Panc1 (cell line): ENCODE measurements at regions not wholly inside any gene's neighbourhood (a gene's known extent, or its start where the extent isn't known, plus 50 kb on each side); places are given as distances from the start of the nearest gene placed in this dataset.

Experiments used
- CTCF ChIP-seq: fragments of 450-650 bp; IDR thresholded peaks from 2 replicates; pipeline ENCODE4 v1.5.1; 2017; ENCODE audit warnings: mild to moderate bottlenecking
- POLR2AphosphoS5 ChIP-seq: IDR thresholded peaks from 2 replicates; pipeline ENCODE4 v1.6.1; 2012; ENCODE audit warnings: mild to moderate bottlenecking, low read depth, low read length, moderate library complexity
- REST ChIP-seq, 2 experiments: IDR thresholded peaks; 2 replicates each; pipeline ENCODE4 v1.6.1; 2011 to 2012; ENCODE audit warnings: low read depth in 2 of 2, control low read depth in 1 of 2, low read length in 1 of 2, mild to moderate bottlenecking in 1 of 2, moderate library complexity in 1 of 2; ENCODE audit not compliant: insufficient read depth in 1 of 2
- SIN3A ChIP-seq: IDR thresholded peaks from 2 replicates; pipeline ENCODE4 v1.6.1; 2012; ENCODE audit warnings: low read depth, mild to moderate bottlenecking, low read length, moderate library complexity, borderline replicate concordance; ENCODE audit not compliant: insufficient read depth
- TCF7L2 ChIP-seq: IDR thresholded peaks from 2 replicates; pipeline ENCODE4 v1.6.1; 2011; ENCODE audit warnings: mild to moderate bottlenecking, low read depth, low read length, inconsistent platforms

- TF ChIP-seq CTCF (no peak), POLR2AphosphoS5 (no peak), REST (IDR thresholded peaks at IDR 0.05; ENCODE audit: insufficient read depth in 1 of 2, low read depth in 2 of 2, low read length in 1 of 2) (no peak), SIN3A (no peak), TCF7L2 (no peak)
Observed at GRCh38 chr11:70555078-70555477, 156.7 kb downstream of the CTTN start.
